DND-41 (cell line): ENCODE measurements at regions not wholly inside any gene's neighbourhood (a gene's known extent, or its start where the extent isn't known, plus 50 kb on each side); places are given as distances from the start of the nearest gene placed in this dataset.

Source experiments
- ATAC-seq: fragments of 200-7000 bp; cut with Tn5 transposase; 3 replicates; pipeline ENCODE4 v1.9.1; 2021; ENCODE audit warnings: low read depth; ENCODE audit not compliant: insufficient read depth
- DNase-seq: peaks from one replicate; pipeline ENCODE4 v3.0.0-alpha.2; 2020
- H2AFZ ChIP-seq: 2 replicates; pipeline ENCODE4 v1.6.0; 2012; ENCODE audit warnings: low read depth, low read length
- H3K27ac ChIP-seq: 2 replicates; pipeline ENCODE4 v1.5.1; 2012; ENCODE audit warnings: low read length, inconsistent platforms
- H3K27me3 ChIP-seq: fragments of 200-600 bp; sonication (generic); 2 replicates; pipeline ENCODE4 v1.6.0; 2012; ENCODE audit warnings: low read length, mild to moderate bottlenecking, inconsistent platforms; ENCODE audit not compliant: insufficient read depth, poor library complexity
- H3K36me3 ChIP-seq: 2 replicates; pipeline ENCODE4 v1.5.1; 2012; ENCODE audit warnings: low read length, inconsistent platforms; ENCODE audit not compliant: insufficient read depth
- H3K4me1 ChIP-seq: 2 replicates; pipeline ENCODE4 v1.5.1; 2012; ENCODE audit warnings: mild to moderate bottlenecking, low read length; ENCODE audit not compliant: insufficient read depth
- H3K4me2 ChIP-seq: 2 replicates; pipeline ENCODE4 v1.6.0; 2012; ENCODE audit warnings: mild to moderate bottlenecking, moderate library complexity, low read length, inconsistent platforms; ENCODE audit not compliant: insufficient read depth
- H3K4me3 ChIP-seq, 2 experiments: fragments of 200-600 bp in 1 of 2; shearing (Covaris generic) in 1 of 2; 2 replicates each; pipeline ENCODE4 v1.5.1; 2012 to 2016; ENCODE audit warnings: inconsistent platforms in 2 of 2, low read length in 2 of 2, mild to moderate bottlenecking in 2 of 2, low read depth in 1 of 2, moderate library complexity in 1 of 2
- H3K79me2 ChIP-seq: 2 replicates; pipeline ENCODE4 v1.6.0; 2012; ENCODE audit warnings: low read length, inconsistent platforms; ENCODE audit not compliant: insufficient read depth
- H3K9ac ChIP-seq: 2 replicates; pipeline ENCODE4 v1.6.0; 2012; ENCODE audit warnings: low read depth, mild to moderate bottlenecking, inconsistent platforms, low read length, moderate library complexity
- H3K9me3 ChIP-seq: 2 replicates; pipeline ENCODE4 v1.5.1; 2012; ENCODE audit warnings: low read length, moderate library complexity, mild to moderate bottlenecking, inconsistent platforms; ENCODE audit not compliant: insufficient read depth, severe bottlenecking
- H4K20me1 ChIP-seq: 2 replicates; pipeline ENCODE4 v1.6.0; 2012; ENCODE audit warnings: low read length; ENCODE audit not compliant: insufficient read depth
- EZH2 ChIP-seq: IDR thresholded peaks from 3 replicates; pipeline ENCODE4 v1.6.1; 2012; ENCODE audit warnings: borderline replicate concordance, low read depth, mild to moderate bottlenecking, moderate library complexity, low read length, inconsistent platforms; ENCODE audit not compliant: severe bottlenecking
- TF ChIP-seq, protein P1 (sequence below): IDR thresholded peaks from 2 replicates; pipeline ENCODE4 v1.5.1; 2012; ENCODE audit warnings: borderline replicate concordance, low read length, moderate library complexity, mild to moderate bottlenecking; ENCODE audit not compliant: poor library complexity, severe bottlenecking; ENCODE audit errors: extremely low read depth

DNA sequence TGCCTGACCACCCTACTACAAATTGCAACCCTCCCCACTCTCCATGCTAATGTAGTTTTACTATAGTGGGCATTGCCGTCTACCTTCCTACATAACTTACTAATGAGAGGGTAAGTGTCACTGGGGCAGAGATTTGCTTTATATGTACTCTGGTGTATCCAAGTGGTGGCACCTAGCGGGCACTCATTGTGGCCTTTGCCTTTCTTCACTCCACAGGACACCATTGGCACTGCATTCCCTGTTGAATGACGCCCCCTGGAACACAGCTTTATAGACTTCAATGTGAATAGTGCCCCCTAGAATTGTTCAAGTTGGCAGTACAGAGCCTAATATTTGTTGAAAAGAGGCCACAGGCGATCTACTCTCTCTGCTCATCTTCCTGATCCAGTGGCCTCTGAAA, 215.8 kb downstream of the MID1IP1 start:
- TF ChIP-seq, protein P1, sequence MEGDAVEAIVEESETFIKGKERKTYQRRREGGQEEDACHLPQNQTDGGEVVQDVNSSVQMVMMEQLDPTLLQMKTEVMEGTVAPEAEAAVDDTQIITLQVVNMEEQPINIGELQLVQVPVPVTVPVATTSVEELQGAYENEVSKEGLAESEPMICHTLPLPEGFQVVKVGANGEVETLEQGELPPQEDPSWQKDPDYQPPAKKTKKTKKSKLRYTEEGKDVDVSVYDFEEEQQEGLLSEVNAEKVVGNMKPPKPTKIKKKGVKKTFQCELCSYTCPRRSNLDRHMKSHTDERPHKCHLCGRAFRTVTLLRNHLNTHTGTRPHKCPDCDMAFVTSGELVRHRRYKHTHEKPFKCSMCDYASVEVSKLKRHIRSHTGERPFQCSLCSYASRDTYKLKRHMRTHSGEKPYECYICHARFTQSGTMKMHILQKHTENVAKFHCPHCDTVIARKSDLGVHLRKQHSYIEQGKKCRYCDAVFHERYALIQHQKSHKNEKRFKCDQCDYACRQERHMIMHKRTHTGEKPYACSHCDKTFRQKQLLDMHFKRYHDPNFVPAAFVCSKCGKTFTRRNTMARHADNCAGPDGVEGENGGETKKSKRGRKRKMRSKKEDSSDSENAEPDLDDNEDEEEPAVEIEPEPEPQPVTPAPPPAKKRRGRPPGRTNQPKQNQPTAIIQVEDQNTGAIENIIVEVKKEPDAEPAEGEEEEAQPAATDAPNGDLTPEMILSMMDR, result no peak
- TF ChIP-seq EZH2, result no peak
- ATAC-seq, result no peak

GRCh38 chrX:39017716-39018115, 216.5 kb downstream of the MID1IP1 start:
- ATAC-seq, result no peak
- Histone ChIP-seq H3K4me3 (no peak overlapping the region), H3K79me2 (no peaks in the 10 kb centered on the region), H3K4me1 (no peaks in the 10 kb centered on the region), H2AFZ (no peak overlapping the region), H3K36me3 (no peaks in the 10 kb centered on the region), H4K20me1 (no peaks in the 10 kb centered on the region), H3K27me3 (no peaks in the 10 kb centered on the region), H3K9ac (no peak overlapping the region), H3K9me3 (no peaks in the 10 kb centered on the region), H3K4me2 (no peak overlapping the region), H3K27ac (no peak overlapping the region)
- TF ChIP-seq, protein P1, result no peak
- TF ChIP-seq EZH2, result no peak
- DNase-seq, result no peak

More for the DNA sequence above, 215.8 kb downstream of the MID1IP1 start:
- Histone ChIP-seq H3K79me2 (no peaks in the 10 kb centered on the region), H2AFZ (no peak overlapping the region), H3K4me3 (no peak overlapping the region), H3K36me3 (no peaks in the 10 kb centered on the region), H3K4me1 (no peaks in the 10 kb centered on the region), H4K20me1 (no peaks in the 10 kb centered on the region), H3K9ac (no peak overlapping the region), H3K9me3 (no peaks in the 10 kb centered on the region), H3K27ac (no peak overlapping the region), H3K27me3 (no peaks in the 10 kb centered on the region), H3K4me2 (no peak overlapping the region)
- no peak for DNase-seq

DNA sequence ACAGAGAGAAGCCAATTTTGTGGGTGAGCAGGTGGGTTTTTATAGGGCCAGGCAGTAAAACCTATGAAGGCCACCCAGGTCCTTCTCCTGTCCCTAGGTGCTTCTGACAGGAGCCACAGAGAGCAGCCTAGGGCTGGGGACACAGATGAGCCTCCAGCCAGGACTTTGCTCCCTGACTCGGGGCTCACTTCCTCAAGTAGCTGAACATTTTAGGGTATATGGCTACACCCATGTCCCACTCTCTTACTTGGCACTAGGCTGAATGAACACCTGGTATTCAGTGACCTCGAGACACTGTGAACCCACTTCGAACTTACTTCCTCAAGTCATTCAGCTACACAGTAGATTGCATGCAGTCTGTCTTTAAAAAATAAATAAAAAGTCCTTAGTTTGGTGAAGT, 217.3 kb downstream of the MID1IP1 start:
- Histone ChIP-seq H4K20me1 (no peaks in the 10 kb centered on the region), H3K9ac (no peak overlapping the region), H3K4me2 (no peak overlapping the region), H3K79me2 (no peaks in the 10 kb centered on the region), H2AFZ (no peak overlapping the region), H3K4me1 (no peaks in the 10 kb centered on the region), H3K9me3 (no peaks in the 10 kb centered on the region), H3K4me3 (no peak overlapping the region), H3K27ac (no peak overlapping the region), H3K36me3 (no peaks in the 10 kb centered on the region), H3K27me3 (no peaks in the 10 kb centered on the region)
- ATAC-seq (no peak), DNase-seq (no peak)
- TF ChIP-seq, protein P1, result no peak
- no peak for TF ChIP-seq EZH2

DNA sequence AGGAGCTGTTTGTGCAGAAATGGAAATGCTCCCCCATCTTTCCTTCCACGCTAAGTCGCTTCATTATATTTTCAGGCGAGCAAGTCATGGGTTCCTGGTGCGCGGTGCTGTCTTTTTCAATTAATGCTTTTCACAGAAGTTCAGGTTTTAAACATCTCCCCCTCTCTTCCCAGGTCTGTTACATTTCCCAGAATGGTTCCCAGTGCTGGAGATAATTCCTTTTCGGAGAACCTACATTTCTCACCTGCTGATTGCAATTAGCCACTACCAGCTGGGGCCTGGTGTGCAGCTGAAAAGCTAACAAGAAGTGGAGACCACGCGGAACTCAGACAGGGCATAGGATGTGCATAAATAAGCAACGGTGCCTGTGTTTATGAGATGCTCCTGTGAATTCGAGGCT, 217.8 kb downstream of the MID1IP1 start:
- TF ChIP-seq, protein P1, result no peak
- no peak for TF ChIP-seq EZH2
- no peaks in the 10 kb centered on the region for H3K4me1 ChIP-seq
- no peak overlapping the region for H3K27ac ChIP-seq
- ATAC-seq, result no peak
- H3K79me2 ChIP-seq, result no peaks in the 10 kb centered on the region
- H2AFZ ChIP-seq, result no peak overlapping the region
- H3K9me3 ChIP-seq, result no peaks in the 10 kb centered on the region
- no peak for DNase-seq
- H3K4me2 ChIP-seq, result no peak overlapping the region
- no peaks in the 10 kb centered on the region for H3K27me3 ChIP-seq
- H3K4me3 ChIP-seq, result no peak overlapping the region
- no peaks in the 10 kb centered on the region for H4K20me1 ChIP-seq
- H3K9ac ChIP-seq, result no peak overlapping the region
- H3K36me3 ChIP-seq, result no peaks in the 10 kb centered on the region
